ENCODE measurements at regions not wholly inside any gene's neighbourhood (a gene's known extent, or its start where the extent isn't known, plus 50 kb on each side); places are given as distances from the start of the nearest gene placed in this dataset.

DNA sequence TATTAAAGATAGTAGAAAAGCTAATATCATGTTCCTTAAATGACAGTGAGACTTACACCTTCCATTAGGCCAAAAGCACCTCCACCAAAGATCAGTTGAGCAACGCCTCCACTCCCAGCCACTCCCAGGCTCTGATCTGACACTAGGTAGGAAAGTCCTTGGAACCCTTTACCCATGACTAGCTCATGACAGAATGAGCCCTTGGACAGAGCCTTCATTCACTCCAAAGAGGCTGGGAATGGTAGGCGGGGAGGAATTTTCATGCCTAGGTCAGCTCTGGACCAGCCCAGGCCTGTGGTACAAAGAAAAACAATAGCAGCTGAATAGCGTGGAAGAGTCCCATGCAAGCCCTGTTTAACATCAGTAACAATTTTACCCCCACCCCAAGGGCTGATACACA is 493.7 kb downstream of the NR2F1-AS1 start:
- no peak overlapping the region for H3K14ac ChIP-seq (ENCODE audit: low read length)
- H2AK5ac ChIP-seq (ENCODE audit: low read depth, low read length) = no peak overlapping the region
- no peak overlapping the region for H3K4me3 ChIP-seq (ENCODE audit: low read length in 2 of 2)
- no peaks in the 10 kb centered on the region for H3K27me3 ChIP-seq (ENCODE audit: control insufficient read depth in 3 of 3, insufficient read depth in 3 of 3, low read depth in 1 of 3, low read length in 3 of 3)
- H2BK120ac ChIP-seq (ENCODE audit: low read depth, low read length) = no peak overlapping the region
- no peak for DNase-seq (ENCODE audit: low spot score)
- H3K9ac ChIP-seq (ENCODE audit: low read depth, low read length, poor library complexity) = no peak overlapping the region
- no peak overlapping the region for H3K23ac ChIP-seq (ENCODE audit: low read depth, low read length, poor library complexity)
- no peak overlapping the region for H4K8ac ChIP-seq (ENCODE audit: low read depth, low read length)
- no peak overlapping the region for H3K18ac ChIP-seq (ENCODE audit: low read length)
- no peak overlapping the region for H2AFZ ChIP-seq (ENCODE audit: low read length)
- H3K27ac ChIP-seq (replicated peaks; ENCODE audit: low read length) = no peak overlapping the region
- peaks cover 1 to 5% of the 10 kb centered on the region in 2 donors for H3K4me1 ChIP-seq (ENCODE audit: control insufficient read depth in 2 of 2, insufficient read depth in 1 of 2, low read depth in 1 of 2, low read length in 2 of 2)
- no peak overlapping the region for H3K4me2 ChIP-seq (ENCODE audit: insufficient read depth, low read length, poor library complexity, severe bottlenecking)
- no CpG with 5 or more reads among the region's 3 CpGs for WGBS, 2 donors (ENCODE audit: extremely low coverage in 2 of 2, insufficient read length in 2 of 2, insufficient replicate concordance in 1 of 2)
- no peaks in the 10 kb centered on the region for H3K79me1 ChIP-seq (ENCODE audit: low read depth, low read length)
- no peaks in the 10 kb centered on the region for H3K36me3 ChIP-seq (replicated peaks in 1 of 2; ENCODE audit: control insufficient read depth in 2 of 2, insufficient read depth in 2 of 2, low read length in 2 of 2)
- H4K91ac ChIP-seq (ENCODE audit: low read depth, low read length, poor library complexity) = no peak overlapping the region
- H3K9me3 ChIP-seq (replicated peaks in 1 of 2; ENCODE audit: control insufficient read depth in 2 of 2, insufficient read depth in 1 of 2, low read depth in 1 of 2, low read length in 2 of 2) = no peaks in the 10 kb centered on the region
- H2BK15ac ChIP-seq (ENCODE audit: low read length) = no peak overlapping the region
- H2BK5ac ChIP-seq (ENCODE audit: low read length) = no peak overlapping the region
- H2BK12ac ChIP-seq (ENCODE audit: low read length) = no peak overlapping the region
- no peak overlapping the region for H3K4ac ChIP-seq (ENCODE audit: low read length)

DNA sequence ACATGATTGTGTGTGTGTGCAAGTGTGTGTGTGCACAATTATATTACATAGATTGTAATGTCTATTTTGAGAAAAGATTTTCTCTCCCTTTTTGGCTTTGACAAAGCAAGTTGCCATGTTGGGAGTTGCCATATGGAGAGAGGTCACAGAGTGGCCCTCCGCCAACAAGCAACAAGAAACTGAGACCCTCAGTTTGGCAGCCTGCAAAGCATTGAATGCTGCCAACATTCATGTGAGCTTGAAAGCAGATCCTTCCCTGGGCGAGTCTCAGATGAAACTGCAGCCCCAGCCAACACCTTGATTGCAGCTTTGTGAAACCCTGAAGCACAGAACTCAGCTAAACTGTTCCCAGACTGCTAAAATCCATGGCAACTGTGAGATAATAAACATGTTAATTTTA is 498.0 kb downstream of the NR2F1-AS1 start:
- Histone ChIP-seq H2BK5ac (ENCODE audit: low read length) (no peak overlapping the region), H4K91ac (ENCODE audit: low read depth, low read length, poor library complexity) (no peak overlapping the region), H3K27me3 (ENCODE audit: control insufficient read depth in 3 of 3, insufficient read depth in 3 of 3, low read depth in 1 of 3, low read length in 3 of 3) (no peaks in the 10 kb centered on the region), H3K4ac (ENCODE audit: low read length) (no peak overlapping the region), H4K8ac (ENCODE audit: low read depth, low read length) (no peak overlapping the region), H3K9ac (ENCODE audit: low read depth, low read length, poor library complexity) (no peak overlapping the region), H3K27ac (replicated peaks; ENCODE audit: low read length) (no peak overlapping the region), H3K79me1 (ENCODE audit: low read depth, low read length) (no peaks in the 10 kb centered on the region), H3K36me3 (replicated peaks in 1 of 2; ENCODE audit: control insufficient read depth in 2 of 2, insufficient read depth in 2 of 2, low read length in 2 of 2) (no peaks in the 10 kb centered on the region), H3K4me2 (ENCODE audit: insufficient read depth, low read length, poor library complexity, severe bottlenecking) (no peak overlapping the region), H2BK12ac (ENCODE audit: low read length) (no peak overlapping the region), H3K4me1 (ENCODE audit: control insufficient read depth in 2 of 2, insufficient read depth in 1 of 2, low read depth in 1 of 2, low read length in 2 of 2) (no peaks in the 10 kb centered on the region), H2BK120ac (ENCODE audit: low read depth, low read length) (no peak overlapping the region), H3K14ac (ENCODE audit: low read length) (no peak overlapping the region), H3K9me3 (replicated peaks in 1 of 2; ENCODE audit: control insufficient read depth in 2 of 2, insufficient read depth in 1 of 2, low read depth in 1 of 2, low read length in 2 of 2) (no peaks in the 10 kb centered on the region), H3K18ac (ENCODE audit: low read length) (no peak overlapping the region), H2BK15ac (ENCODE audit: low read length) (no peak overlapping the region), H3K23ac (ENCODE audit: low read depth, low read length, poor library complexity) (no peak overlapping the region), H2AFZ (ENCODE audit: low read length) (no peak overlapping the region), H3K4me3 (ENCODE audit: low read length in 2 of 2) (peak overlapping the region in 1 of 2 donors; percentile 44), H2AK5ac (ENCODE audit: low read depth, low read length) (no peak overlapping the region)
- DNase-seq (ENCODE audit: low spot score) = no peak
- WGBS, 2 donors (ENCODE audit: extremely low coverage in 2 of 2, insufficient read length in 2 of 2, insufficient replicate concordance in 1 of 2) = no CpG with 5 or more reads among the region's 2 CpGs

GRCh38 chr5:93079046-93079445 is 502.0 kb downstream of the NR2F1-AS1 start:
- DNase-seq (ENCODE audit: low spot score) = no peak
- Histone ChIP-seq H2AFZ (ENCODE audit: low read length) (peak overlapping the region; percentile 70), H2BK5ac (ENCODE audit: low read length) (no peak overlapping the region), H3K79me1 (ENCODE audit: low read depth, low read length) (no peaks in the 10 kb centered on the region), H3K4ac (ENCODE audit: low read length) (no peak overlapping the region), H2BK120ac (ENCODE audit: low read depth, low read length) (no peak overlapping the region), H2BK15ac (ENCODE audit: low read length) (no peak overlapping the region), H3K36me3 (replicated peaks in 1 of 2; ENCODE audit: control insufficient read depth in 2 of 2, insufficient read depth in 2 of 2, low read length in 2 of 2) (no peaks in the 10 kb centered on the region), H3K23ac (ENCODE audit: low read depth, low read length, poor library complexity) (no peak overlapping the region), H3K4me2 (ENCODE audit: insufficient read depth, low read length, poor library complexity, severe bottlenecking) (no peak overlapping the region), H3K9me3 (replicated peaks in 1 of 2; ENCODE audit: control insufficient read depth in 2 of 2, insufficient read depth in 1 of 2, low read depth in 1 of 2, low read length in 2 of 2) (no peaks in the 10 kb centered on the region), H3K14ac (ENCODE audit: low read length) (no peak overlapping the region), H3K18ac (ENCODE audit: low read length) (no peak overlapping the region), H2AK5ac (ENCODE audit: low read depth, low read length) (no peak overlapping the region), H4K91ac (ENCODE audit: low read depth, low read length, poor library complexity) (no peak overlapping the region), H3K27me3 (ENCODE audit: control insufficient read depth in 3 of 3, insufficient read depth in 3 of 3, low read depth in 1 of 3, low read length in 3 of 3) (no peaks in the 10 kb centered on the region), H3K4me3 (ENCODE audit: low read length in 2 of 2) (no peak overlapping the region), H2BK12ac (ENCODE audit: low read length) (no peak overlapping the region), H3K9ac (ENCODE audit: low read depth, low read length, poor library complexity) (no peak overlapping the region), H4K8ac (ENCODE audit: low read depth, low read length) (no peak overlapping the region), H3K4me1 (ENCODE audit: control insufficient read depth in 2 of 2, insufficient read depth in 1 of 2, low read depth in 1 of 2, low read length in 2 of 2) (no peaks in the 10 kb centered on the region), H3K27ac (replicated peaks; ENCODE audit: low read length) (no peak overlapping the region)
- no CpG with 5 or more reads among the region's 2 CpGs for WGBS, 2 donors (ENCODE audit: extremely low coverage in 2 of 2, insufficient read length in 2 of 2, insufficient replicate concordance in 1 of 2)

DNA sequence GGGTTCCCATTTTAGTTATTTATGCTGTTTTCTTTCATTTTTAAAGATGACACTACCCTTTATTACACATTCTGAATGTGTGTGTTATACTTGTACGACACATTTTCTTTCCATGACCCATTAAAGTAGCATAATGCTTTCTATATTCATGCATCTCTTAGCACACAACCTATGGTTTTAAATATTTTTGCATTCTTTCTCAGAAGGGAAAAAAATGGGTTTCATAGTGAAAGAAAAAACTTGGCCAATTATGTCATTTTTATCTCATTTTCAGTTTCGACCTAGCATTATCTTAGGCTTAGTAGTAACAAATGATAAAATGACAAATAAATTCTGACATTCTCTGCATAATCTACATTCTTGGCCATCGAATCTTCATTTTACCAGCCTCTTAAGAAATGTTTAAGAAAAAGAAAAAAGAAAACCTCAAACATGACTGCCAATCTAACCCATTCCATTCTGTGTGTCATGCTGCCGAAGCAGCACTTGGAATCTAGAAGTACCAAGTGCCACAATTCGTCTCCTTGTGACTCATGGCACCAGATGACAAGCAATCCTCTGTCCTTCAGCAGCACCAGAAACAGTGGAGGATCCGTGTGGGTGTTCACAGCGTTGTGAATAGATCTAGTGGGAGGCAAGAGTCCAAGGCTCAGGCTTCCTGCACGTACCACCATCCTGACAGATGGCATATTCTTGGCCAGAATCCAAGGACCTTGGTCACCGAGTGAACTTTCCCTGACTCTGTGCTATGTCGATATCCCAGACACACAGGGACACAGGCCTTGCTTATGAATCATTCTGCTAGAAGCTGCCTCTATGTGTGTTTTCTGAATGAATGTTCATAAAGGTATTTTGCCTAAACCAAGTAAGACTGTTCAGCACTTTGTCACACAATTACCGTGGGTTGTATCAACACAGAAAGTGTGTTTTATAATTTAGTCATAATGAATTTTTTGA is 502.7 kb downstream of the NR2F1-AS1 start:
- Histone ChIP-seq H2AFZ (ENCODE audit: low read length) (peak overlapping the region; percentile 70), H2BK120ac (ENCODE audit: low read depth, low read length) (no peak overlapping the region), H3K23ac (ENCODE audit: low read depth, low read length, poor library complexity) (no peak overlapping the region), H3K79me1 (ENCODE audit: low read depth, low read length) (no peaks in the 10 kb centered on the region), H2BK5ac (ENCODE audit: low read length) (no peak overlapping the region), H4K8ac (ENCODE audit: low read depth, low read length) (no peak overlapping the region), H3K4me1 (ENCODE audit: control insufficient read depth in 2 of 2, insufficient read depth in 1 of 2, low read depth in 1 of 2, low read length in 2 of 2) (no peaks in the 10 kb centered on the region), H3K4me3 (ENCODE audit: low read length in 2 of 2) (no peak overlapping the region), H3K14ac (ENCODE audit: low read length) (no peak overlapping the region), H3K27ac (replicated peaks; ENCODE audit: low read length) (no peak overlapping the region), H3K9ac (ENCODE audit: low read depth, low read length, poor library complexity) (no peak overlapping the region), H3K18ac (ENCODE audit: low read length) (no peak overlapping the region), H2BK15ac (ENCODE audit: low read length) (no peak overlapping the region), H2BK12ac (ENCODE audit: low read length) (no peak overlapping the region), H3K4me2 (ENCODE audit: insufficient read depth, low read length, poor library complexity, severe bottlenecking) (no peak overlapping the region), H3K36me3 (replicated peaks in 1 of 2; ENCODE audit: control insufficient read depth in 2 of 2, insufficient read depth in 2 of 2, low read length in 2 of 2) (no peaks in the 10 kb centered on the region), H4K91ac (ENCODE audit: low read depth, low read length, poor library complexity) (no peak overlapping the region), H3K27me3 (ENCODE audit: control insufficient read depth in 3 of 3, insufficient read depth in 3 of 3, low read depth in 1 of 3, low read length in 3 of 3) (no peaks in the 10 kb centered on the region), H3K4ac (ENCODE audit: low read length) (no peak overlapping the region), H2AK5ac (ENCODE audit: low read depth, low read length) (no peak overlapping the region), H3K9me3 (replicated peaks in 1 of 2; ENCODE audit: control insufficient read depth in 2 of 2, insufficient read depth in 1 of 2, low read depth in 1 of 2, low read length in 2 of 2) (no peaks in the 10 kb centered on the region)
- no peak for DNase-seq (ENCODE audit: low spot score)
- WGBS, 2 donors (ENCODE audit: extremely low coverage in 2 of 2, insufficient read length in 2 of 2, insufficient replicate concordance in 1 of 2) = no CpG with 5 or more reads among the region's 11 CpGs

Measured in neuronal stem cell (in vitro differentiated cells).